GM18520 (cell line): ENCODE measurements at regions not wholly inside any gene's neighbourhood (a gene's known extent, or its start where the extent isn't known, plus 50 kb on each side); places are given as distances from the start of the nearest gene placed in this dataset.

Experiments
- ATAC-seq: cut with Tn5 transposase; IDR thresholded peaks from one replicate; pipeline ENCODE4 v1.9.1; 2021; ENCODE audit not compliant: unreplicated experiment

DNA sequence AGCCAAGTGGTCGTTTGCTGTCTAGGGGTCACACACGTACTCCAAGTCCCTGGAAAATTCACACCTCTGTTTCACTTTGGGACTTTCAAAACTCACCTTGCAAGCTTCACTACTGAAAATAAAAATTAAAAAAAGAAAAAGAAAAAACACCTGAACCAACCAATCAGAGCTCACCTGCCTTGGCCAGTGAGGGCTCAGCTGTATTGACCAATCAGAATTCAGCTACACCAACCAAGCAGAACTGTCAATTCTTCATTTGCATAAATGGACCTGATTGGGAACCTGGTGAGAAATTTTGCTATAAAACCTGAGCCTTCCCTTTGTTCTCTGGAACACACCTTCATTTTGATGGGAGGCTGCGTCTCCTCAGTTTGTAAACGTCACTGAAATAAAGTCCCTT is 176.4 kb downstream of the TTC32 start:
- no peak for ATAC-seq

GRCh38 chr2:19723021-19723420 is 178.8 kb downstream of the TTC32 start:
- no peak for ATAC-seq

DNA sequence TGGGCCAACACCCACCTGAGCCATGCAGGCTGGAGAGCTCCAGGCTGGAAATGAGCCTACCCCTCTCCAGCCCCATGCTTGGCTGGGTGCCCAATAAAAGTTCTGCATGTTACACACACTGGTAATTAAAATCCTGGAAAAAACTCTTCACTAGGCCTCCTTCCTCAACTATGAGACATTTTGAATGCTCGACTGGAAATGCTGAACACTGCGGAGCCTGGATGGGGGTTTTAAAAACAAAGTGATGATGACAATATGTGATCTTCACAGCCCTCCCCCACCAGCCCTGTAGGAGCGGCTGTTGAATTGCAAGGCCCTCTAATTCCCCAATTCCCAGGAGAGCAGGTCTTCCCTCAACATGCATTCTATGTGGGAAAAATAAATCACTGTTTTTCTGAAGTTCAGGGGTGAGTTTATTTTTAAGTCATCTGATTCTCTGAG is 179.2 kb downstream of the TTC32 start:
- ATAC-seq: no peak

GRCh38 chr2:19720306-19720705 is 181.5 kb downstream of the TTC32 start:
- no peak for ATAC-seq

GRCh38 chr2:19719540-19719939 is 182.2 kb downstream of the TTC32 start:
- no peak for ATAC-seq

DNA sequence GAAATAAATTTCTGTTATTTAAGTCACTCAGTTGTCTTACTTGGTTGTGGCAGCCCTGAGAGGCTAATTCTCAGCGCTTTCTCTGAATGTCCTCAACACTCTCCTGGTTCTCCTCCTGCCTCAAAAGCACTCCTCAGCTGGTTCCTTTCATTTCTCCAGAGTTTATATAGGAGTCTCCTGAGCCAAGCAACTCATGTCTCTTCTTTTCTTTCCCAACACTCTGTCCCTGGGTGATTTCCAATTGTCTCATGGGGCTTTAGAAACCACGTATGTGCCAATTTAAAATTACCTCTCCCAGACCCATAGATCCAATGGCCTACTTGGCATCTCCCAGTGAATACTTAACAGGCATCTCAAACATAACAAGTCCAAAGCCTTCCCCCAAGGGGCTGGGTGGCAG is 184.3 kb downstream of the TTC32 start:
- ATAC-seq: no peak

GRCh38 chr2:19714926-19715325 is 186.9 kb downstream of the TTC32 start:
- ATAC-seq: no peak

GRCh38 chr2:19712850-19713249 is 188.9 kb downstream of the TTC32 start:
- ATAC-seq: no peak

- no peak for ATAC-seq
Measured at GRCh38 chr2:19711470-19712372, 190.1 kb downstream of the TTC32 start.

- no peak for ATAC-seq
Measured at GRCh38 chr2:19710230-19710629, 191.6 kb downstream of the TTC32 start.

DNA sequence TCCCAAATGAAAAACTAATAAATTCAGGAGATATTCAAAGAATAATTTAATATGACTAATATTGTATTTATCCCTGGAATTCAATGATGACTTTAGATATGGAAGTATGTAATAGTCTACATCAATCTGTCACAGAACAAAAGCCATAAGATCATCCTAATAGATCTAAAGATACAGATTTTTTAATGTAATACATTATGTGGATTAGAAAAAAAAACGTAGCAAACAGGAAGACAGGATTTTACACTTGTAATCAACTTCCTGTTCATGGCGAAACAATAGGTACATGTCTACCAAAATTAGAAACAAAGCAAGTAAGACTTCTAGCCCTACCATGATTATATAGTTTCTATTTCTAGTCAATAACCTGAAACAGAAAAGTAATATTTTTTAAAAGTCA is 192.2 kb downstream of the TTC32 start:
- ATAC-seq: no peak

GRCh38 chr2:19708776-19709175 is 193.0 kb downstream of the TTC32 start:
- no peak for ATAC-seq

- no peak for ATAC-seq
Measured at GRCh38 chr2:19706332-19706731, 195.5 kb downstream of the TTC32 start.

DNA sequence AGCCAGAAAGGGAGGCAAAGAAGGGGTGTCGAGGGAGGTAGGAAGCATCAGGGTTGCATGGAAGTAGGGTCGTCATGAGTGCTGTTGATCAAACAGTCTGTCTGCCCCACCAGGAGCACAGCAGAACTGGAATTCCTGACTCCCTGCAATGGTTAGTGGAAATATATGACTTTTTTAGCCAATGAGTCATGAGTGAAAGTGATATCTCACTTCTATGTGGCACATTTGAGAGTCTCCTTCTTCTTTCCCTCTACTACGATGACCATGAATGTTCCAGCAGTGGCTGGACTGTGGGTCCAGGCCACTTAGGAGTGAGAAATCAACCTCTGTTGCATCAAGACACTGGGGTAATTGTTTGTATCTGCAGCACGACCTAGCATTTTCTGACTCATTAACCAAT is 199.5 kb downstream of the TTC32 start:
- no peak for ATAC-seq

- no peak for ATAC-seq
Measured at GRCh38 chr2:19700861-19701585, 200.8 kb downstream of the TTC32 start.

DNA sequence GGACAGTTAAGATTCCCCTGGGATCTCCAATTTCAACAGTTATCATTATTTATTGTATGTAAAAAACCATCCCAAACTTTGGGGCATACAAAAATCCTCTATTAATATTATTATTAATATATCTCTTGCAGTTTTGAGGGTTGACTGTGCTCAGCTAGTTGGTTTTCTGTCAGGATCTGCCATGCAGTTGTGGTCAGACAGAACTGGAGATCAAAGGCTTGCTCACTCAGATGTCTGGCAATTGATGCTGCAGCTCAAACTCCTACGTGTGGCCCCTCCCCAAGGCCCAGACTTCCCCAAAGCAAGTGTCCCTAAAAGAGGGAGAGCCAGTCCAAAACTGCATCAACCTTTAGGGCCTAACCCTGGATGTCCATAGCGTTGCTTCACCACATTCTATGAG is 204.7 kb downstream of the TTC32 start:
- no peak for ATAC-seq

- no peak for ATAC-seq
Measured at GRCh38 chr2:19695706-19696105, 206.1 kb downstream of the TTC32 start.

GRCh38 chr2:19691892-19692291 is 209.9 kb downstream of the TTC32 start:
- no peak for ATAC-seq

DNA sequence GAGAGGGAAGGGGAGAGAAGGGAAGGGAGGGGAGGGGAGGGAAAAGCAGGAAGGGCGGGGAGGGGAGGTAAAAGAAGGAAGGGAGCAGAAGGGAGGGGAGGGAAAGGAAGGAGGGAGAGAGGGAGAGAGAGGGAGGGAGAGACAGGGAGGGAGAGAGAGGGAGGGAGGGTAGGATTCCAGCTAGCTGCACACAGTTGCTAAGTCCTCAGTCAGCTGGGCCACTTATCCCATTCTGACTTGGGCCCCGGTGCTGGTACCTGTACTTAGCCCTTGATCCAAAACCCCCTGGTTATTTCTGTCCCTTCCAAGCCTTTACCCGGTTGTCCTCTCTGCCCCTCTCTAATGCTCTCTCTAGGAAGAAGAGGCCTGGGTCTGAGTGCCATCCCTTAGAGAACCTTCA is 211.4 kb downstream of the TTC32 start:
- ATAC-seq: no peak

DNA sequence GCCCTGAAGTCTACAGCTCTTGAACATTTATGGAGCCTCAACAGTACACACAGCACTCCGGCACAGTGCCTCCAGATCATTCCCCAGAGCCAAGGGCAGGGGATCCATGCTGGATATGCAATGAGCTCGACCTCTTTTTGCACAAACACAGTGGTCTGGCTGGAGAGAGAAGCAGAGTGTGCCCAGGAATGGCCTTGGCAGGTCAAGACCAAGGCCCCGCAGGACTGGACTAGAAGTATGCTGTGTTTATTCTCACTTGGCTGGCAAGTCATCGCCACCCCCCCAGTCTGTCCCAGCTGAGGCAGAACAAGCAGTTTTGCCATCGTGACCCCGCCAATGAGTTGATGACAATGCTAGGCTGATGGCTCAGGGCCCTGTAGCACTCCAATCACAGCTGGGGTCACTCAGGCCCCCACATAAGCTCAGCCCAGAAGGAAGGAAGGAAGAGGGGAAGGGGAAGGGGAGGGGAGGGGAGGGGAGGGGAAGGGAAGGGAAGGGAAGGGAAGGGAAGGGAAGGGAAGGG is 212.1 kb downstream of the TTC32 start:
- no peak for ATAC-seq

GRCh38 chr2:19688059-19688458 is 213.7 kb downstream of the TTC32 start:
- ATAC-seq: no peak
